Esophagus (tissue), 2 donors: ENCODE measurements at regions not wholly inside any gene's neighbourhood (a gene's known extent, or its start where the extent isn't known, plus 50 kb on each side); places are given as distances from the start of the nearest gene placed in this dataset.

ENCODE experiments used
- H3K27ac ChIP-seq, 2 donors: one replicate each; pipeline ENCODE4 v1.5.1; 2013; ENCODE audit warnings: low read depth in 2 of 2, mild to moderate bottlenecking in 2 of 2, inconsistent platforms in 1 of 2, low read length in 1 of 2, moderate library complexity in 1 of 2
- H3K27me3 ChIP-seq, 2 donors: one replicate each; pipeline ENCODE4 v1.6.1; 2013; ENCODE audit warnings: low read length in 2 of 2, control low read depth in 1 of 2, mild to moderate bottlenecking in 1 of 2; ENCODE audit not compliant: insufficient read depth in 2 of 2, control insufficient read depth in 1 of 2
- H3K36me3 ChIP-seq, 2 donors: one replicate each; pipeline ENCODE4 v1.6.1; 2013; ENCODE audit warnings: low read length in 1 of 2; ENCODE audit not compliant: control insufficient read depth in 2 of 2, insufficient read depth in 2 of 2
- H3K4me1 ChIP-seq, 2 donors: one replicate each; pipeline ENCODE4 v1.6.1; 2013; ENCODE audit warnings: low read length in 1 of 2; ENCODE audit not compliant: control insufficient read depth in 2 of 2, insufficient read depth in 2 of 2
- H3K4me3 ChIP-seq, 2 donors: one replicate each; pipeline ENCODE4 v1.5.1; 2013; ENCODE audit warnings: low read length in 2 of 2, mild to moderate bottlenecking in 2 of 2, low read depth in 1 of 2, moderate library complexity in 1 of 2
- H3K9me3 ChIP-seq, 2 donors: one replicate each; pipeline ENCODE4 v1.6.1; 2013; ENCODE audit warnings: mild to moderate bottlenecking in 2 of 2, low read depth in 1 of 2, low read length in 1 of 2, moderate library complexity in 1 of 2; ENCODE audit not compliant: control insufficient read depth in 2 of 2, insufficient read depth in 1 of 2
- WGBS, 2 donors: extraction: QIAGEN DNeasy Blood & Tissue Kit; methylation state at CpG; one replicate each; pipeline ENCODE4 v1.1.7; 2013; 5-methylcytosine and 5-hydroxymethylcytosine counted together
- donor health status: healthy with polysubstance abuse.
- donor health status: Bipolar disorder and iron deficiency.

DNA sequence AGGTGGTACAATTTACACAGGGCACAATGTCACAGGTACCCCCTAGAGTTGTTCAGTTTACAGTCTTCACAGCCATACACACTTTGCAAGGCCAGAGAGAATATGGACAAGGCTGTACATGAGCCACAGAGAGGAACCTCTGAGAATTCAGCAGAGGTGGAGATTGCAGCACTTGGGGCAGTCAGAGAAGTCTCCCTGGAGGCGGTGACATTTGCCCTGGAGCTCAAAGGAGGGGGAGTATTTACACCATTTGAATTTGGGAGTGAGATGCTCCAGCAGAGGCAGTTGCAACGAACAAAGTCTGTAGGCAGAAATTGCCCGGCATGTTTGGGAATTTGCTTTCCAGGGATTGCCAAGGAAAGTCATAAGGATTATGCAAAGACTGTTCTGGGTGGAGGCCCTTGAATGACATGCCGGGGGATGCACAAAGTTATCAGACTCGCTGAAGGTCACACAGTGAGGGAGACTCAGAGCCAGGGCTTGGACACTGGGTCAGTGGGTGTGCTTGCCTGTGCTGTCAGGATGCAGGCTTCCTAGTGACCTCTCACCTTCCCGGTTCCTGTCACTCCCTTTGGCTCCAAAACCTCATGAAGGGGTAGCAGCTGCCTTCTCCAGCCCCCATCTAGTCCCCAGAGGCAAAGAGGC is 160.7 kb upstream of the PCBD1 start:
- no peak overlapping the region for H3K4me3 ChIP-seq
- H3K36me3 ChIP-seq: no peaks in the 10 kb centered on the region
- H3K27me3 ChIP-seq: no peaks in the 10 kb centered on the region
- H3K9me3 ChIP-seq: no peaks in the 10 kb centered on the region
- no peak overlapping the region for H3K27ac ChIP-seq
- peaks cover 2 to 4% of the 10 kb centered on the region in 2 donors for H3K4me1 ChIP-seq
- 75 to 84% methylated on average over 6 of the region's 6 CpGs for WGBS, 2 donors

DNA sequence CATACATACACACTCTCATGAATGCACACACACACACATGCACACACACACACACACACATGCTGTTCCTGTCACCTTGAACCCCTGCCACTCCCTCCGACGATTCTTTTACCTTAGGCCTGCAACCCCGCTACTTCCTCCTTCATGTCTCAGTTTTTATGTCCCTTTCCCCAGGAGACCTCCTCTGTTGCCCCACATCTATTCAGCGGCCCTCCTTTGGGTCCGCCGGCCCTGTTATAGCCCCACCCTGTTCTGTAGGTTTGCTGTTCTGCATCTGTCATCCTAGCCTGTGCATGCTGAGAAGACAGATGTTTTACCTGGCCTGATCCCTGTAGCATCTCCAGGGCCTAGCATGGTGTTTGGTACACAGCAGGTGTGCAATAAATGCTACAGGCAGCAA is 161.6 kb upstream of the PCBD1 start:
- H3K4me3 ChIP-seq: no peak overlapping the region
- H3K27me3 ChIP-seq: no peaks in the 10 kb centered on the region
- H3K4me1 ChIP-seq: peaks cover 2 to 4% of the 10 kb centered on the region in 2 donors
- H3K36me3 ChIP-seq: no peaks in the 10 kb centered on the region
- H3K27ac ChIP-seq: no peak overlapping the region
- WGBS, 2 donors: 87 to 91% methylated on average over 6 of the region's 6 CpGs
- no peaks in the 10 kb centered on the region for H3K9me3 ChIP-seq

DNA sequence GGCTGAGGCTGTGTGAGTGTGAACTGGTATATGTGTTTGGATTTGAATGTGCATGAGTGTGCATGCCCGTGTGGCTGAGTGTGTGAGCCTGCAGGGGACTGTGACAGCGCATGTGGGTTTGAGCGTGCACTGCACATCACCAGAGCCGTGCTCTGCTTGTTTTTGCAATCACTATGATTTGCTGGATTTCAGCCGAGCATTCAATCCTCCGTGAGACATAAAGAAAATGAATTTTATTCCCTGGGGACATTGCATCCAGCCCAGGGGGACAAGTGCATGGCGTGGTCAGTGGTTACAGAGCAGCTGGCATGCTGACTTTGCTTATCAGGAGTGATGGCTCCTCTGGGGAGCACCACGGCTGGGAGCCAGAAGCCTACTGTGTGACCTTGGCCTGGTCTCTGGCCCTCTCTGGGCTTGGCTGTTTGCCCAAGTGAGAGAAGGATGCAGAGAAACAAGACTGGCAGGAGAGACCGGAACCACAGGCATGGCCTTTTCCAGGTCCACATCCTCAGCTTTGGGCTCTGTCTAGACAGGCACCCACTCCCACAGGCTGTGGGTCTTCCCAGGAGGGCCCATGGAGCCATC is 160.2 kb upstream of the UNC5B start:
- H3K4me3 ChIP-seq: no peak overlapping the region
- H3K9me3 ChIP-seq: no peaks in the 10 kb centered on the region
- WGBS, 2 donors: 57 to 76% methylated on average over 9 of the region's 9 CpGs
- no peaks in the 10 kb centered on the region for H3K27me3 ChIP-seq
- H3K27ac ChIP-seq: no peak overlapping the region
- H3K4me1 ChIP-seq: peaks cover 2 to 4% of the 10 kb centered on the region in 2 donors
- no peaks in the 10 kb centered on the region for H3K36me3 ChIP-seq

DNA sequence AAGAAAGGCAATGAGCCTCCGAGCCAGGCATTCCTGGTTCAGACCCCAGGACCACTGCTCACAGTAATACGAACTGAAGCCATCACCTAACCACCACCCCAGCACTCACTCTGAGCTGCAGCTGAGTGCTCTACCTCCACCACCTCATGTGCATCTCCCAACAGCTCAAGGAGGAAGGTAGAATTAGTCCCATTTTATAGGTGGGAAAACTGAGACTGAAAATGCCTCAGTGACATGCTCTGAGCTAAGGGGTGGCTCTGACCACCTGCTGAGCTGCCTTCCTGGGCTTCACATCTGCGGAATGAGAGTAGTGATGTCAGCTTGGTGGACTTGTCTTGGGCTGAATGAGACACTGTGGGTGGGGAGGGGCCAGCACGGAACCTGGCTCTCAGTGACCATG is 159.7 kb upstream of the UNC5B start:
- H3K27ac ChIP-seq: no peak overlapping the region
- no peaks in the 10 kb centered on the region for H3K9me3 ChIP-seq
- H3K4me3 ChIP-seq: no peak overlapping the region
- no peaks in the 10 kb centered on the region for H3K27me3 ChIP-seq
- H3K36me3 ChIP-seq: no peaks in the 10 kb centered on the region
- 94 to 96% methylated on average over 4 of the region's 4 CpGs for WGBS, 2 donors
- H3K4me1 ChIP-seq: peaks cover 2 to 4% of the 10 kb centered on the region in 2 donors

DNA sequence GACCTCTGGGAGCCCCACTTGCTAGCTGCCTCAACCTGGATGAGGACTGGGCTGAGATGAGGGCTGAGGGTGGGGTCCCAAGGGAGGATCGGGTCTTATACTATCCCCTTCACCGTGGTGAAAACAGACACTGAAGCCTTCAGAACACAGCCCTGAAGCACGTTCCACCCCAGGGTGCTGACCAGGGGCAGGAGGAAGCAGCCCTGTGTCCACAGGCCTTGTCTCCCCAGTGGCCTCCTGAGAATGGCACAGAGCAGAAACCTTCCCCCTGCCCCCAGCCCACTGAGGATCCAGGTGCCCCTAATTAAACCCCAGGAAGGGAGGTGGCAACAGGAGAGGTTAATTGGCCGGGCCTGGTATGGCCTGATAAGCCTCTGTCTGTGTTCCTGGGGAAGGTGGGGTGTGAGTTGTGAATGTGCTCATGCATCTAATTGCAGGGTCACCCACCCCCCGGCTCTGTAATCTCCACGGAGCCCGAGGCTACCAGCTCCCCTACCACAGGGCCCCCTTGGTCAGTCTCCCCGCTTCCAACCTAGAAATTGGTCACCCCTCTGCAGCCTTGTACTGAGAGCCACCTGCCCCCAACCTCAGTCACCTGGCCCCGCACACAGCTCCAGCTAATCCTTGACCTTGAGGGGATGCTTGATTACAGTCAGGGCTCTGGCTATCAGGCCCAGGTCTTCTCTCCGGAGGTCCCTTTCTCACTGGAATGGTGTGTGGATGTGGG is 159.0 kb upstream of the UNC5B start:
- Histone ChIP-seq H3K4me3 (no peak overlapping the region), H3K4me1 (peaks cover 2 to 4% of the 10 kb centered on the region in 2 donors), H3K27me3 (no peaks in the 10 kb centered on the region), H3K9me3 (no peaks in the 10 kb centered on the region), H3K27ac (no peak overlapping the region), H3K36me3 (no peaks in the 10 kb centered on the region)
- 80 to 82% methylated on average over 9 to 10 of the region's 10 CpGs for WGBS, 2 donors

DNA sequence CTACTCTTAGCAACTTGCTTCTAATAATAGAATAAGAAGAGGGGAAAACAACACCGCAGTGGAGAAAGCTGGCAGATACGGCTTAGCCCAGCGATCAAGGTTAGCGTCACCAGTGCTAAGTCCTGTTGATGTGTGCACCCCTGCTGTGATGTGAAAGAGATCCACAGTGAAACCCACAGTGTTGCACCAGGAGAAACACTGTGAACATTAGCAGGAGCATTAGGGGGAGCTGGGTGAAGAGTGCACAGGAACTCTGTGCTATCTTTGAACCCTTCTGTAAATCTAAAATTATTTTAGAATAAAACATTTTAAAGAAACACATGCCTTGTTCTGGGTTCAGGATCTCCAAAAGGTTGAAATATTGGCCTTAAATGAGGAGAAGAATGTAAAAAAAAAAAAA is 154.1 kb upstream of the UNC5B start:
- 93 to 96% methylated on average over 4 of the region's 4 CpGs for WGBS, 2 donors
- Histone ChIP-seq H3K9me3 (no peaks in the 10 kb centered on the region), H3K27me3 (no peaks in the 10 kb centered on the region)

DNA sequence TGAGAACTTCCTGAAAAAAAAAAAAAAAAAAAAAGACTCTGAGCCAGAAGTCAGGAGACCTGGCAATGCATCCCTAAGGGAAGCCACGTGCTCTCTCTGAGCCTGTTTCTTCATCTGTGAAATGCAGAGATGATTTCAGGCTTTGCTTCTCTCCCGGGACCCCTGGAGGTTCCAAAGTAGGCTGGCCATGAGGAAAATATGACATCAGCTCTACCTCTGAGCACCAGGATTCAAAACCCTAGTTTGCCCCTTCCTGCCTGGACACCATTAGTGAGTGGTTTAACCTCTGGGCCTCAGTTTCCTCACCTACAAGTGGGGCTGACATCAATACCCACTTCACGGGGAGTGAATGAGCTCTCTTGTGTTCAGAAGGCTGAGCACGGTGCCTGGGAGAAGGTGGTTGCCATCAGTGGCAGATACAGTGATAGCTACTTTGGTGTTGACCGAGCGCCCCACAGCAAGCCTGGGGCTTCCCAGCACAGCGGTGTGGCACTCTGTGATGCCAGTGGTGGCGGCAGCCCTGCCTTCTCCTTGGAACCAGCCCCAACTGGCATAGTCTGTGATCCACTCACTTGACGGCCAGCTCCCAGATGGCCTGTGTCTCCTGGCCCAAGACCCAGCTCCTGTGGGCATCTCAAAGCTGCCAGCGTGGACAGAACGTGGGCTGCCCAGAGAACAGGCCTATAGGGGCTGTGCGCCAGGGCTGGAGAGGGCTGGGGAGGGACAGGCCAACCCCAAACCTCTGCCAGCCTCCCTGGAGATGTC is 153.1 kb upstream of the UNC5B start:
- Histone ChIP-seq H3K36me3 (no peaks in the 10 kb centered on the region), H3K27me3 (no peaks in the 10 kb centered on the region), H3K9me3 (no peaks in the 10 kb centered on the region), H3K4me1 (no peaks in the 10 kb centered on the region), H3K27ac (no peak overlapping the region), H3K4me3 (no peak overlapping the region)
- 74 to 82% methylated on average over 12 of the region's 12 CpGs for WGBS, 2 donors

More for the DNA sequence above, 154.1 kb upstream of the UNC5B start:
- H3K4me1 ChIP-seq: peaks cover 0 to 2% of the 10 kb centered on the region in 2 donors
- H3K4me3 ChIP-seq: no peak overlapping the region
- no peaks in the 10 kb centered on the region for H3K36me3 ChIP-seq
- no peak overlapping the region for H3K27ac ChIP-seq

DNA sequence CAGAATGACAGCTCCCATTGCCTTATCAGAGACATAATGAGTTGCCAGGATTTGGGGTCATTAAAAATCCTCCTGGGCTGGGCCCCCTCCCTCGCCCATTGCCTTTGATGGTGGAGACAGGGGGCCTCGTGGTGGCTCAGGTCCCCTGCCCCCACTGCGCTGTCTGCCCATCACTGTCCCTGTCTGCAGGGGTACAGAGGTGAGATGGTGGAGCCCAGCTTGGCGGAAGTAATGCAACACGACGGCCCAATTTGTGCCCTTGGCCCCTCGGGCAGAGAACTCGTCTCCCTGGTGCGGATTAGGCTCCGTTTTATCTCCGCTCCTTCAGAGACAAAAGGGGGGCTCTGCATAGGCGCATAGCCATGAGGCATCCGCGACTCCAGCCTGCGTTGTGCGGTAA is 152.4 kb upstream of the UNC5B start:
- Histone ChIP-seq H3K27me3 (no peaks in the 10 kb centered on the region), H3K4me3 (no peak overlapping the region), H3K9me3 (no peaks in the 10 kb centered on the region), H3K27ac (no peak overlapping the region), H3K36me3 (no peaks in the 10 kb centered on the region), H3K4me1 (no peaks in the 10 kb centered on the region)
- 81 to 82% methylated on average over 16 of the region's 16 CpGs for WGBS, 2 donors

DNA sequence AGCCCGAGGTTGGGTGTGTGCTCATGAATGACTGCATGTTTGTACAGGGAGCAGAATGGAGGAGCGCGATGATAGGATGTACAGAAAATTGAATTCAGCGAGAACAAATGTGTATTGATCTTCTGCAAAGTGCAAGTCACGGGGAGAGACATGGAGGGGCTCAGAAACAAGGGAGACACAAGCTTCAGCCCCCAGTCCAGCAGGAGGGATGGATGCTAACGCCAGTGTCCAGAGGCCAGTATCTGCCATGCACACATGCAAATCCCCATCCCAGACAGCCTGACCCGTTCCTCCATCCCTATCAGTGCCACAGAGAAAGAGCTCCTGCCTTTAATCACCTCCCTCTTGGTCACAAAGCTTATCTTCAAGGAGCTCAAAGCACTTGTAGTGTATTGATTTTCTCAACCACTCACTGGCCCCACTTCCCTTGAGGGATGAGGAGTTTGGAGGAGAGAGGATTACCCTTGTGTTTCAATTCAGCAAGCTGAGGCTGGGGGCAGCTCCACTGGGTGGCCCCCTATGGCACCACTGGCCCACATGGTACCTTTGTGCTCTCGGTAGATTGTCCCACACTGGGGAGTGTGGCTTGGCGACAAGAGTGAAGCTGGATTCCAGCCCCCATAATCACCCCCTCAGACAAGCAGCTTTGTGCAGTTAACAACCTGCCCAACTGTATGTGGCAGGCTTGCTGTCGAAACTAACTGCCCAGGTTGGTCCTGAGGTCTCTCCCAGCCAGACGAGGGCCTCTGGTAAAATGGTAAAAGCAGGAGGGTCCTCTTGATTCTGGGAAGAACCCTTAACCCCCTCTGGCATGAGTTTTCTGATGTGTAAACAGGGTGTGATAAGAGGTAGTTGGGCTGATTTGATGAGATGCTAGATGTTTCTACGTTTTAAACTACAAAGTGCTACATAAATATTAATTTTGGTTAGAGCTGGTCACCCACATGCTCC is 151.6 kb upstream of the UNC5B start:
- H3K4me3 ChIP-seq: no peak overlapping the region
- no peaks in the 10 kb centered on the region for H3K36me3 ChIP-seq
- H3K4me1 ChIP-seq: no peaks in the 10 kb centered on the region
- no peak overlapping the region for H3K27ac ChIP-seq
- no peaks in the 10 kb centered on the region for H3K9me3 ChIP-seq
- H3K27me3 ChIP-seq: no peaks in the 10 kb centered on the region
- 79 to 87% methylated on average over 12 of the region's 12 CpGs for WGBS, 2 donors
